SK-N-SH (cell line): ENCODE measurements at regions not wholly inside any gene's neighbourhood (a gene's known extent, or its start where the extent isn't known, plus 50 kb on each side); places are given as distances from the start of the nearest gene placed in this dataset.

Experiments
- ELF1 ChIP-seq: IDR thresholded peaks from 2 replicates; pipeline ENCODE4 v1.4.0; 2012
- EP300 ChIP-seq, 2 experiments: IDR thresholded peaks; 2 replicates each; pipeline versions ENCODE4 v1.4.0 to v1.6.1; 2012; ENCODE audit warnings: borderline replicate concordance in 1 of 2, low read depth in 1 of 2, low read length in 1 of 2
- POLR2AphosphoS5 ChIP-seq: IDR thresholded peaks from 2 replicates; pipeline ENCODE4 v1.6.1; 2012; ENCODE audit warnings: low read depth, low read length
- RAD21 ChIP-seq: IDR thresholded peaks from 2 replicates; pipeline ENCODE4 v1.6.1; 2012; ENCODE audit warnings: mild to moderate bottlenecking, low read length
- REST ChIP-seq: IDR thresholded peaks from 2 replicates; pipeline ENCODE4 v1.6.1; 2012; ENCODE audit warnings: mild to moderate bottlenecking, low read depth, low read length, moderate library complexity
- RFX5 ChIP-seq: IDR thresholded peaks from 2 replicates; pipeline ENCODE4 v1.6.1; 2012; ENCODE audit warnings: mild to moderate bottlenecking, improper control_type of control experiment, low read length
- SMC3 ChIP-seq: IDR thresholded peaks from 2 replicates; pipeline ENCODE4 v1.6.1; 2012; ENCODE audit warnings: low read depth, low read length, improper control_type of control experiment
- TAF1 ChIP-seq: IDR thresholded peaks from 2 replicates; pipeline ENCODE4 v1.6.1; 2012; ENCODE audit warnings: low read depth, mild to moderate bottlenecking, low read length, moderate library complexity, borderline replicate concordance
- USF2 ChIP-seq: fragments of 150-350 bp; IDR thresholded peaks from 2 replicates; pipeline ENCODE4 v1.6.1; 2017; ENCODE audit warnings: antibody characterized with exemption, low read length, low read depth, borderline replicate concordance
- YY1 ChIP-seq: IDR thresholded peaks from 2 replicates; pipeline ENCODE4 v1.4.0; 2012; ENCODE audit warnings: low read depth, mild to moderate bottlenecking
- TF ChIP-seq, protein P1 (sequence below): fragments of 200-600 bp; sonication (generic); IDR thresholded peaks from 2 replicates; pipeline ENCODE4 v1.6.1; 2017; ENCODE audit warnings: antibody characterized with exemption, mild to moderate bottlenecking, moderate library complexity
- TF ChIP-seq, protein P2 (sequence below): fragments of 150-350 bp; IDR thresholded peaks from 2 replicates; pipeline ENCODE4 v1.6.1; 2016; ENCODE audit warnings: mild to moderate bottlenecking, low read depth, low read length

- TF ChIP-seq, protein P1, sequence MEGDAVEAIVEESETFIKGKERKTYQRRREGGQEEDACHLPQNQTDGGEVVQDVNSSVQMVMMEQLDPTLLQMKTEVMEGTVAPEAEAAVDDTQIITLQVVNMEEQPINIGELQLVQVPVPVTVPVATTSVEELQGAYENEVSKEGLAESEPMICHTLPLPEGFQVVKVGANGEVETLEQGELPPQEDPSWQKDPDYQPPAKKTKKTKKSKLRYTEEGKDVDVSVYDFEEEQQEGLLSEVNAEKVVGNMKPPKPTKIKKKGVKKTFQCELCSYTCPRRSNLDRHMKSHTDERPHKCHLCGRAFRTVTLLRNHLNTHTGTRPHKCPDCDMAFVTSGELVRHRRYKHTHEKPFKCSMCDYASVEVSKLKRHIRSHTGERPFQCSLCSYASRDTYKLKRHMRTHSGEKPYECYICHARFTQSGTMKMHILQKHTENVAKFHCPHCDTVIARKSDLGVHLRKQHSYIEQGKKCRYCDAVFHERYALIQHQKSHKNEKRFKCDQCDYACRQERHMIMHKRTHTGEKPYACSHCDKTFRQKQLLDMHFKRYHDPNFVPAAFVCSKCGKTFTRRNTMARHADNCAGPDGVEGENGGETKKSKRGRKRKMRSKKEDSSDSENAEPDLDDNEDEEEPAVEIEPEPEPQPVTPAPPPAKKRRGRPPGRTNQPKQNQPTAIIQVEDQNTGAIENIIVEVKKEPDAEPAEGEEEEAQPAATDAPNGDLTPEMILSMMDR = no peak
- TF ChIP-seq TAF1 (no peak), SMC3 (no peak), POLR2AphosphoS5 (no peak), EP300 (IDR thresholded peaks at IDR 0.05; ENCODE audit: borderline replicate concordance in 1 of 2, low read depth in 1 of 2, low read length in 1 of 2) (no peak), YY1 (no peak), RFX5 (no peak), RAD21 (no peak), USF2 (no peak), ELF1 (no peak), REST (no peak)
- TF ChIP-seq, protein P2, sequence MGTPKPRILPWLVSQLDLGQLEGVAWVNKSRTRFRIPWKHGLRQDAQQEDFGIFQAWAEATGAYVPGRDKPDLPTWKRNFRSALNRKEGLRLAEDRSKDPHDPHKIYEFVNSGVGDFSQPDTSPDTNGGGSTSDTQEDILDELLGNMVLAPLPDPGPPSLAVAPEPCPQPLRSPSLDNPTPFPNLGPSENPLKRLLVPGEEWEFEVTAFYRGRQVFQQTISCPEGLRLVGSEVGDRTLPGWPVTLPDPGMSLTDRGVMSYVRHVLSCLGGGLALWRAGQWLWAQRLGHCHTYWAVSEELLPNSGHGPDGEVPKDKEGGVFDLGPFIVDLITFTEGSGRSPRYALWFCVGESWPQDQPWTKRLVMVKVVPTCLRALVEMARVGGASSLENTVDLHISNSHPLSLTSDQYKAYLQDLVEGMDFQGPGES = no peak
Observed at GRCh38 chr6:145068577-145068976, 666.7 kb downstream of the EPM2A start.
